Panc1 (cell line): ENCODE measurements at regions not wholly inside any gene's neighbourhood (a gene's known extent, or its start where the extent isn't known, plus 50 kb on each side); places are given as distances from the start of the nearest gene placed in this dataset.

Experiments
- CTCF ChIP-seq: fragments of 450-650 bp; IDR thresholded peaks from 2 replicates; pipeline ENCODE4 v1.5.1; 2017; ENCODE audit warnings: mild to moderate bottlenecking
- POLR2AphosphoS5 ChIP-seq: IDR thresholded peaks from 2 replicates; pipeline ENCODE4 v1.6.1; 2012; ENCODE audit warnings: mild to moderate bottlenecking, low read depth, low read length, moderate library complexity
- REST ChIP-seq, 2 experiments: IDR thresholded peaks; 2 replicates each; pipeline ENCODE4 v1.6.1; 2011 to 2012; ENCODE audit warnings: low read depth in 2 of 2, control low read depth in 1 of 2, low read length in 1 of 2, mild to moderate bottlenecking in 1 of 2, moderate library complexity in 1 of 2; ENCODE audit not compliant: insufficient read depth in 1 of 2
- SIN3A ChIP-seq: IDR thresholded peaks from 2 replicates; pipeline ENCODE4 v1.6.1; 2012; ENCODE audit warnings: low read depth, mild to moderate bottlenecking, low read length, moderate library complexity, borderline replicate concordance; ENCODE audit not compliant: insufficient read depth
- TCF7L2 ChIP-seq: IDR thresholded peaks from 2 replicates; pipeline ENCODE4 v1.6.1; 2011; ENCODE audit warnings: mild to moderate bottlenecking, low read depth, low read length, inconsistent platforms

GRCh38 chr10:31157123-31158010 is 125.7 kb upstream of the ZNF438 start:
- TF ChIP-seq POLR2AphosphoS5 (no peak), CTCF (no peak), SIN3A (no peak), TCF7L2 (no peak), REST (IDR thresholded peaks at IDR 0.05; ENCODE audit: insufficient read depth in 1 of 2, low read depth in 2 of 2, low read length in 1 of 2) (no peak)
